Stimulated activated CD8-positive, alpha-beta memory T cell treated with anti-CD3 and anti-CD28 coated beads, Interleukin-12 subunit alpha, Interleukin-12 subunit beta, amount 100 ng/mL, for 24 hours (primary cell): ENCODE measurements at regions not wholly inside any gene's neighbourhood (a gene's known extent, or its start where the extent isn't known, plus 50 kb on each side); places are given as distances from the start of the nearest gene placed in this dataset.

Source experiments
- DNase-seq: peaks from one replicate; pipeline ENCODE4 v3.0.0-alpha.2; 2020; ENCODE audit errors: extremely low read depth

- DNase-seq: no peak
Observed at GRCh38 chr13:31049083-31049482, 112.6 kb downstream of the HSPH1 start.

DNA sequence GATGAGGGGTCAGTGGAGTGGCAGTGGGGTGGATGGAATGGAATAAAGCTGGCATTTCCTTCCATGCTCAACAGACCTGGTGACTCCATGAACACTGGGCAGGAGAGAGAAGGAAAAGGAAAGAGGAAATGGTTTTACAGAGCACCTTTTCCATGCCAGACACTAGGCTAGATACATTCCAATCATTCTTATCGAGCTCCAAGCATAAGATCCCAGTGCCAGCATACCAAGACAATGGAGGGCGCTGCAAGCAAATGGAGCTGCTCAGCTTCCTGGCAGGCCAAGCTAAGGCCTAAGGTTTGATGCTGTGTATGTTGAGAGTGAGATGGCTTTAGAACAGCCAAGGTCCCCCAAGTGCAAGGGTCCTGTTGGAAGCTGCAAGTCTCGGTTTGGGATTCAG is 113.2 kb downstream of the HSPH1 start:
- no peak for DNase-seq

GRCh38 chr13:31046711-31047279 is 114.3 kb downstream of the TEX26 start:
- DNase-seq: no peak

DNA sequence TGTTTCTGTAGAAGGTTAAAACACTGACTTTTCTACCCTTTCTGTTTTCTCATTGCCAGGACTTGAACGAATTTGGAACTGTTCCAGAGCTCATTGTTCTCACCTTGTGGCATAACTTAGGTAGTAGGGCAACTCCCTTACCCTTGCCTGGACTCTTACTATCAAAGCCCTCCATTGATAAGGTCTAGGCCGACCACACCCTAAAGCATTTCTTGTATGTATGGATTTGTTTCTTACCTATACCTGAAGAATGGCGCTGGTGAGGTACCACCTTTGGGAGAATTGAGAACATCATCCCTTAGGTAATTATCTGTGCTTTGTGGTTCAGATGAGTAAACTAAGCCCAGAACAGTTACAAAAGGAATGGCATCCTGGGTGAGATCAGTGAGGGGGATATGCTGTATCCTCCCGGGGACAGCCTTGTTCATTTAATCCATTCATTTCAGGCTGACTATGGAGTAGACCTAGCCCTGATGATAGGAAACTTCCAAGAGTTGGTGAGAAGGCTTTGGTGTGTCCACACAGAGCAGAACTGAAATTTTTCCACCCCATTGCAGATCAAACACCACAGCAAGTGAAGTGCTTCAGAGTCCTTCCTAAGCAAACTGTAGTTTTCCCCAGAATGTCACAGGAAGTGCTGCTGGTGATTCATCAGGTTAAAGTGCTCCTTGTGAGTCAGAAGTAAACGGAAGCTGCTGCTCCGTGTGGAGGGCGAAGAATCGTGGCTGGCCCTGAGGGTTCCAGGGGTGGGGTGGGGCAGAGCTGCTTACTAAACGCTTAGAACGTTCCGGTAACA is 113.0 kb downstream of the TEX26 start:
- peak; percentile 49 for DNase-seq

DNA sequence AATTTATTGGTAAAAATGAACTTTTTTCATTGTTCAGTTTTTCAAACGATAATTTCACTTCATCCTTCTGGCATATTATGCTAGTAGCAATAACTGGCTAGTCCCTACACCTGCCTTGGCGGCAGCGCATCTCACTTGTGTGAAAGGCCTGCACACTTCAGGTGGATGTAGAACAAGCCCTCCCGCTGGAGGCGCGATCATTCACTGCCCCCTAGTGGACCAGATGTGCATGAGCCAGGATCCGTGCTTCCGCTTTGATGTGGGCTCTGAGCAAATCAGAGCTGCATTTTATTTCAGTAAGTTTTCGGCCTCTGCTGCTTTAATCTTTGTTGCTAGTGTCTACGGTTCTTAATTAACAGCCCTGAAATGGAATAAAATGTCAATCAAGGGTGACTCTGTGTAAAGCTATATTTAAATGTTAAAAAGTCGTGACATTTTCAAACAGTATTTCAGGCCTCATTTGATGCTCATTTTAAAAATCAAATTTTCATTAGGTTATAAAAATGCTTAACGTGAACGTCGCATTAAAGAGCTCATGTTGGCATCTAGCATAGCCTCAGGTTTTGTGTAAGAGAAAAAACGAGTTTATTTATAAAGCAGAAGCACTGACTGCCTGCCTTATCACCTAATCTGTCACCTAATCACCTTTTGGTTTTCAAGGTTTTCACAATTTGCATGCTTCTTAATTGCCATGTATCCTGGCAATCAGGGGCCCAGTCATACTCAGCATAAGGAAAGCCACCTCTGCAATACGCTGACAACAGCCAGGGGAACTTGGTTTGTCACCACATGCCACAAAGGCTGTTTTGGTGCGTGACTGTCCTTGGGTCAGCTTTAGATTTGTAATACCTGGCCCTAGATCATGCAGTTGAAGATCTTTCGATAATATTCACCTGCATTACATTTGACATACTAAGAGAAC is 112.2 kb downstream of the TEX26 start:
- peak; percentile 54 for DNase-seq

DNA sequence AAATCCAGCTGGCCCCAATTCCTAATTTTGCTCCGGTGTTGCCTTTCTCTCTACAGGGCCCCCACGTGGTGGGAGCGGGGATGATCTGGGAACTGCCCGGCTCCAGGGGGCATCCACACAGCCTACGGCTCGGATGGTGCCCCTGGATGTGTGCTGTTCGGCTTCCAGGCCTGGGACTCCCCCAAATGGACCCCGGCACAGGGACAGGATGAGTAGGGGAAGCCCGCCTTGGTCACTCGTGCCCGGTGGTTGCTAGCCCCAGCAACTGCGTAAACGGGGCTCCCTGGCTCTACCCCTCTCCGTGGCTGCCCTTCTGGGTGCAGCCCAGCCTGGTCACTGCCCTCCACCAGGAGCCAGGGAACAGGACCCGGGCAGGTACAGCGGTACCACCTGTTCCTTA is 111.5 kb downstream of the TEX26 start:
- no peak for DNase-seq

DNA sequence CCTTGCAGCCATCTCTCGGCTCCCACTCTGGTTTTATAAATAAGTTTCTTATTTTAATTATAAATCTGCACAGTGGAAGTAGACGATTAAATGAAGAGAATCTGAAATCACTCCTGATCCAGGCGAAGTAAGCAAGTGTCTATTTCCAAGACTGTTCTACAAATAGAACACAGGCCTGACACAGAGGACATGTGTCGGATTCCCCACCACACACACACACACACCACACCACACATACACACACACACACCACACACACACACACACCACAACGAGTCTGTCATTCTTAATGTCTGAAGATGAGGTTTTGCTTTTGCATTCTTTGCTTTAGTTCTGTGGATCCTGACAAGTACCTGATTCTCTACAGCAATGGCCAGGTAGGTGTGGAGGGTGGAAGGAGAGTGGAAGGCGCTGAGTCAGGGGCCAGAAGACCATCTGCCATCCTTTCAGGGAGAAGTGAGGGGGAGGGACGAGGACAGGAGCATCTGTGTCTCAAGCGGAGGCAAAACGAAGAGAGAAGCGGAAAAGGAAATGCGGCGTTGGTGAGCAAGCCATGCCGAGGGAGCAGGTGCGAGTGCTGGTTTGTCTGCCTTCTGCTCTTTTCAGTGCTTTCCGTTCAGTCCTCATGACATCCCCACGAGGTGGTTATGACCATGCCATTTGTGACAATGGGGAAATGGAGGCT is 110.2 kb downstream of the TEX26 start:
- DNase-seq: no peak

DNA sequence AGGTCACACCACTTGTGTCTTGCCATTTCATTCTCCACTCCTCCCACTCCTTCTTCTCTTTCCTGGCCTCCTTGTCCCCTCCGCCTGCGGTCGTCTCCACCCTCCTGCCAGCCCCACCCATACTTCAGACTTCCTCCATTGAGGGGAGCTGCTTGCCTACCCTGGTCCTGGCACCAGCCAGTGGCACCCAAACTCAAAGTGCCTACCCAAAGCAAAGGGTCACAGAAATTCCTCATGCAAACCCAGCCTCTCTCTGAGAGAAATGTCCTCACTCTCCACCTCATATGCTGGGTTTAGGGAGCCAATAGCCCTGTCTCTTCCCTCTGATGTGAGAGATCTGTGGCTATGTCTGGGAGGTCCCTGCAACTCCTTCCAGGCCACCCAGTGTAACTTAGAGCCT is 109.6 kb downstream of the TEX26 start:
- no peak for DNase-seq

DNA sequence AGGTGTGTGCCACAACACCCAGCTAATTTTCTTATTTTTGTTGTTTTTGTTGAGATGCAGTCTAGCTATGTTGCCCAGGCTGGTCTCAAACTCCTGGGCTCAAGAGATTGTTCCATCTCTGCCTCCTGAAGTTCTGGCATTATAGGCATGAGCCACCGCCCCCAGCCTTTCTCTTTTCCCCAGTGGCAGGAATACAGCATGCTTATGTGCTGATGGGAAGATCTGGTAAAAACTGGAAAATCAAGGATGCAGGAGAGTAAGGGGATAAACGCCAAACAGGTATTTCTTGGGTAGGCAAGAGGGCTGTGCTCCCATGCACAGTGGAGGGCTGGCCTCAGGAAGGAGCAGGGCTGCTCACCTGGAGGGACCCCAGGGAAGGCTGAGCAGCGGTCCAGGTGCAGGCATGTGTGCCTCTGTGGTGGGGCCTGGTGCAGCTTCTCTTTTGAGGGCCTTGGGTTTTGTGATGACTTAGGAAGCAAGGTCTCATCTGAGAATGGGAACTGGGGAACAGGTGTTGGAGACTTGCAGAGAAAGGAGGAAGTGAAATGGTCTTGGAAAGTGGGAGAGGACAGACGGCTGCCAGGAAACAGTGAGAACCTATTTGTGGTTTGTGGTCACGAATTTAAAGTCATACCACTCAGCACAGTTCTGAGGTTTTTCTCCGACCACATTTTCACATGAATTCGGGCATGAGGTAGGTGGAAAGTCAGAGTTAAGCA is 106.5 kb downstream of the TEX26 start:
- DNase-seq: no peak

DNA sequence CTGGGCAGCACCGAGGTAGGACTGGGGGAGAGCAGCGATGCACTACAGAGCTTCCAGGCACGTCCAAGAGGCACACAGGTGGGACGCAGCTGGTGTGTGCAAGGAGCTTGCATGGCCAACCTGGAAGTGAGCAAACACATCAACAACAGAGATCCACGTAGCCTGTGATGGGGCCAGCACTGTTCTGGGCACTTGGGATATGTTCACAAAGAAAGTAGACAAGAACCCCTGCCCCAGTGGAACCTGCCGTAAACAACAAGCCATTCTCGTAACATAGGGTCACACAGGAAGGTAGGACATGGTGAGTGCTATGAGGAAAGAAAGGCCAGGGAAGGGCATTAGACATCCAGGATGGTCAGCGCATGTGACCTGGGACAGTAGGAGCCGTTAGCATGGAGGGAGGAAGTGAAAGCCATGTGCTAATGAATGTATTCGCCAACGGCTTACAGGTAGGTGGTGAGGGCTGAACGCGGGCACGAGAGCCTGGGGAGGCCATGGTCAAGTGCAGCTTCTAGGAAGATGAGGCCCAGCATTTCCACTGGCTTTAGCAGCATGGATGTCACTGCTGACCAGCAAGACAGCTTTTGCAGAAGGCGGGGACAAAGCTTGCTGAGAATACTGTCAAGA is 105.5 kb downstream of the TEX26 start:
- DNase-seq: no peak

GRCh38 chr13:31036731-31037695 is 104.6 kb downstream of the TEX26 start:
- DNase-seq: no peak

DNA sequence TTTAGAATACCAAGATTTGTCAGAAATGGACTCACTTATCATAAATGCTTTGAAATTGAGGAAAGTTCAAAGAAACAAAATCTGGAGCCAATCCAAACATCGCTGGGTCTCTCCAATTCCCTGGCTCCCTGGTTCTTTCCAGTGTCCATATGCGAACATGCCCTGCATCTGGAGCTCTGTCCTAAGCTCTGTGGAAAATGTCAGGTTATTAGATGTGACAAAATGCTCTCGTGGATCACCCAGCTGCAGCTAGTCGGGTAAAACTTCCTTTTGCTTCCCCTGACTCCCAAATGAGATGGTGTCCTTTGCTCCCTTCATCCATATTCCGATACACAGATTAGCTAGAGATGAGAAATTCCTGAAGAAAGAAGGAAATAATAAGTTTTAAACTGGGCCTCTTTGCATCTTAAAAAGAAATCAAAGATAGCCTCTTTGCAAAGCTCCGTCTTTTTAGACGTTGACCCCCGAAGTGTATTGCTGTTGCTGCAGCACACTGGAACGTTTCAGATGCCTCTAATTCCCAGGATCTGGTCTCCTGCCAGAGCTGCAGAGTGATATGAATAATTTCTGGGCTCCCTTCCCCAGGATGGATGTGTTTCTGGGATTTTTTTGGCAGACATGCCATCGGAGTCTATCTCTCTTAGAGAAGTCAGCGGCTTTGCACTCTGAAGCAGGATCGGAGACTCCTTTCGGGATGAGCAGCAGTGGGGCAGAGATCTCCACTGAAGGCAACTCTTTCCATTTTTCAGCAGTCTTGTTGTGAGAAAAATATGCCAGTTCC is 102.9 kb downstream of the TEX26 start:
- DNase-seq: no peak

GRCh38 chr13:31032528-31033113 is 100.2 kb downstream of the TEX26 start:
- no peak for DNase-seq

DNA sequence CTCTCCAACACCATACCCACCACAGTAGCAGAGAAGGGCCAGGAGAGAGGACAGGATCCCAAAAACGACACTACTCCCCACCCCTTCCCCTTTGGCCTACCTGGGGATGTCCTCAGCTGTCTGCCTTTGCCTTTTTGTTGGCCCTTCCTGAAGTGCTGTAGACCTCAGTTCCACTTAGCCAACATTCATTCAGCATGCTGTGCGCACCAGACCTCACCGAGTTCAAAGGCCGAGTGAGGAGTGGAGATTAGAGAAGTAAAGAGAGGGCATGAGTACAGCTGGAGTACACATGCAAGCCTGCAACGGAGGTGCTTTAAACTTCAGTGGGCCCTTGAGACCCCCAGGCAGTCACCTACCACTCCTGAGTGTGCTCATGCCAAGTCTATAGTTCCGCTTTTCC is 99.0 kb downstream of the TEX26 start:
- DNase-seq: no peak

GRCh38 chr13:31029102-31029501 is 96.6 kb downstream of the TEX26 start:
- no peak for DNase-seq

GRCh38 chr13:31027136-31027535 is 94.7 kb downstream of the TEX26 start:
- no peak for DNase-seq
